GM19023 (cell line): ENCODE measurements at regions not wholly inside any gene's neighbourhood (a gene's known extent, or its start where the extent isn't known, plus 50 kb on each side); places are given as distances from the start of the nearest gene placed in this dataset.
"Not testable (repeated sequence)": the region's sequence is repeated elsewhere in the genome, so short reads cannot be mapped to it uniquely, and the experiment has no call there.

Source experiments
- ATAC-seq: cut with Tn5 transposase; IDR thresholded peaks from one replicate; pipeline ENCODE4 v1.9.1; 2021; ENCODE audit warnings: mild to moderate bottlenecking, moderate library complexity; ENCODE audit not compliant: unreplicated experiment

- no peak for ATAC-seq
These were observed 191.6 kb upstream of the MSX2 start for GRCh38 chr5:174532455-174533453.

- ATAC-seq: no peak
These were observed 190.6 kb upstream of the MSX2 start for GRCh38 chr5:174533751-174534241.

- no peak for ATAC-seq
These were observed 188.7 kb upstream of the MSX2 start for GRCh38 chr5:174535669-174536068.

GRCh38 chr5:174539823-174540222 is 184.6 kb upstream of the MSX2 start:
- ATAC-seq: not testable (repeated sequence)

- ATAC-seq: no peak
These were observed 182.3 kb upstream of the MSX2 start for GRCh38 chr5:174542037-174542436.

- ATAC-seq: no peak
These were observed 181.9 kb upstream of the MSX2 start for GRCh38 chr5:174542471-174542870.

GRCh38 chr5:174545926-174546325 is 178.5 kb upstream of the MSX2 start:
- ATAC-seq: no peak

- no peak for ATAC-seq
These were observed 176.6 kb upstream of the MSX2 start for GRCh38 chr5:174547814-174548213.

- ATAC-seq: no peak
These were observed 175.1 kb upstream of the MSX2 start for GRCh38 chr5:174549254-174549653.

- ATAC-seq: no peak
These were observed 174.4 kb upstream of the MSX2 start for GRCh38 chr5:174550026-174550425.

- no peak for ATAC-seq
These were observed 172.0 kb upstream of the MSX2 start for GRCh38 chr5:174552428-174552827.

GRCh38 chr5:174553556-174553955 is 170.8 kb upstream of the MSX2 start:
- no peak for ATAC-seq

GRCh38 chr5:174555726-174556125 is 168.7 kb upstream of the MSX2 start:
- no peak for ATAC-seq

- ATAC-seq: no peak
These were observed 167.6 kb upstream of the MSX2 start for GRCh38 chr5:174556756-174557155.

GRCh38 chr5:174558190-174558589 is 166.2 kb upstream of the MSX2 start:
- ATAC-seq: no peak

- no peak for ATAC-seq
These were observed 165.2 kb upstream of the MSX2 start for GRCh38 chr5:174559141-174559540.

GRCh38 chr5:174559566-174560090 is 164.8 kb upstream of the MSX2 start:
- ATAC-seq: no peak

GRCh38 chr5:174560861-174561260 is 163.5 kb upstream of the MSX2 start:
- no peak for ATAC-seq

- not testable (repeated sequence) for ATAC-seq
These were observed 161.3 kb upstream of the MSX2 start for GRCh38 chr5:174563040-174563439.

- no peak for ATAC-seq
These were observed 160.5 kb upstream of the MSX2 start for GRCh38 chr5:174563899-174564298.

GRCh38 chr5:174567506-174568141 is 156.8 kb upstream of the MSX2 start:
- ATAC-seq: no peak

- no peak for ATAC-seq
These were observed 153.7 kb upstream of the MSX2 start for GRCh38 chr5:174570662-174571061.
